Jurkat, Clone E6-1 (cell line): ENCODE measurements at regions not wholly inside any gene's neighbourhood (a gene's known extent, or its start where the extent isn't known, plus 50 kb on each side); places are given as distances from the start of the nearest gene placed in this dataset.

Source experiments
- DNase-seq: peaks from one replicate; pipeline ENCODE4 v3.0.0-alpha.2; 2011; ENCODE audit warnings: low read depth, low spot score
- H3K4me3 ChIP-seq: 2 replicates; pipeline ENCODE4 v1.5.1; 2011; ENCODE audit warnings: mild to moderate bottlenecking, low read length, control low read depth, moderate library complexity

- H3K4me3 ChIP-seq, result no peak overlapping the region
- no peak for DNase-seq
These were observed 817.3 kb upstream of the API5 start for GRCh38 chr11:42494459-42494858.

GRCh38 chr11:42498971-42499370, 812.8 kb upstream of the API5 start:
- DNase-seq, result no peak

GRCh38 chr11:42502151-42502550, 809.6 kb upstream of the API5 start:
- H3K4me3 ChIP-seq, result no peak overlapping the region
- no peak for DNase-seq

More at GRCh38 chr11:42498971-42499370, 812.8 kb upstream of the API5 start:
- H3K4me3 ChIP-seq, result no peak overlapping the region

GRCh38 chr11:42521994-42522393, 789.8 kb upstream of the API5 start:
- H3K4me3 ChIP-seq, result no peak overlapping the region
- no peak for DNase-seq

DNA sequence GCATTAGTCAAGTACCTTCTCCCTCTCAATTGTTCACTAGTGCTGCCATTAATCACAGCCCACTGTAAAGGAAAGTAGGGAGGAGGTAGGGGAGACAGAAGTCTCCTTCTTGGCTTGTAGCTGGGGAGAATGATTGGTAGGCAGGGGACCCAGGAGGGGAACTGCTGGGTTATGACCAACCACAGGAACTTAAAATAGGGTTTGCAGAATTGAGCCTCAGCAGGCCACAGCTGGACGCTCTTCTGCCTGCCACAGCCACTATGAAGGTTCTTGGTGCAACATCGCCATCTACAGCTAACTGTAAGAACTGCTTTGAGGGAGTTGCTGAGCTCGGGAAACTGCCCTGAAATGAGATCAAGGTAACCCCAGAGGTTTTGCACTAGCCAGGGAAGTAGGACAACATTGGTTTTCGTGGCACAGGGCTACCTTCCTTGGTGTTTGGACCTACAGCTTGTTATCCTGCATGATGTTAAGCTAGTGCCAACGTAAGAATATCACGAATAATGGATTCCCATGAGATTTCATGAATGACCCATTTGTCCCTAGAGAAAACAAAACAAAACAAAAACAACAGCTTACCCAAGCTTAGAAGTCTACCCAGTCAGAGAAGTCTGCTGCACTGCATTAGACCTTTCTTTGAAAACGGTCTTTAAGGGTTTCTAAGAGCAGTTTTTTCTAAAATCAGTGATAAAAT, 787.1 kb upstream of the API5 start:
- peak; percentile 35 for DNase-seq
- no peak overlapping the region for H3K4me3 ChIP-seq

GRCh38 chr11:42526426-42526825, 785.4 kb upstream of the API5 start:
- DNase-seq, result no peak
- H3K4me3 ChIP-seq, result no peak overlapping the region

GRCh38 chr11:42528471-42528870, 783.3 kb upstream of the API5 start:
- DNase-seq, result no peak
- no peak overlapping the region for H3K4me3 ChIP-seq

DNA sequence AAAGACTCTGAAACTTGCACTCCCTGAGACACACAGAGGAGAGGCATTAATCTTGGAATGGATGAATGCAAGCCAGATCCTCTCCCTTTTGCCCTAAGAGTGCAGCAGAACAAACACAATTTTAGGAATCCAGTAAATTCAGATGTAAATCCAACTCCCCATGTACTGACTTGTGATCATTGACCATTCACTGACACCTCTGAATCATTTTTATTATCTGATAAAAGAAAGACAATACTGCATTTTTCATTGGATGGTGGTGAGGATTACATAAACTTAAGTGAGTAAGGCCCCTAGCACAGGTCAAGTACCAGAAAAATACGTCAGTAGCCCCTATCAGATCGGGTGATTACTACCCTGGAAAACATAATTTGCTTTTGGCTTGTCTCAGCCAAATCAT, 782.9 kb upstream of the API5 start:
- DNase-seq, result no peak
- H3K4me3 ChIP-seq, result no peak overlapping the region

GRCh38 chr11:42536611-42537360, 775.0 kb upstream of the API5 start:
- DNase-seq, result no peak

DNA sequence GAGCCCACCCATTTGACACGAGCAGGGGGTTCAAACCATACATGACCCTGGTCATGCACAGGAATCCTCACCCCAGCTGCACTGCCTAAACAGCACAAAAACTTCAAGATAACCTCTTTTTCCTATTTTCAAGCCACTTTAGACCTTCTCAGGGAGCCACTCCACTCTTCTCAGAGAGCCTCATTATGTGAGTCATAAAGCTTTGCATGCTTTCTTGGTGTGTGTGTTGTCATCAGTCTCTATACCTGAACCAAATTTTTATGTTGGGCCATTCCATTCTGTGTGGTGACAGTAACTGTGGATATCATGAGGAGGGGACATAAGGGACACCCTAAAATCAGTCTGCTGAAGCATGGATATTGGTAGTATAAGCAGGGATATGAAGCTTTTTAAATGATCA, 769.5 kb upstream of the API5 start:
- no peak overlapping the region for H3K4me3 ChIP-seq
- no peak for DNase-seq

More at GRCh38 chr11:42536611-42537360, 775.0 kb upstream of the API5 start:
- H3K4me3 ChIP-seq, result no peak overlapping the region

GRCh38 chr11:42543844-42544419, 767.9 kb upstream of the API5 start:
- H3K4me3 ChIP-seq, result no peak overlapping the region
- no peak for DNase-seq

GRCh38 chr11:42544726-42545125, 767.1 kb upstream of the API5 start:
- H3K4me3 ChIP-seq, result no peak overlapping the region

GRCh38 chr11:42545954-42546353, 765.8 kb upstream of the API5 start:
- DNase-seq, result no peak
- H3K4me3 ChIP-seq, result no peak overlapping the region

More at GRCh38 chr11:42544726-42545125, 767.1 kb upstream of the API5 start:
- no peak for DNase-seq

DNA sequence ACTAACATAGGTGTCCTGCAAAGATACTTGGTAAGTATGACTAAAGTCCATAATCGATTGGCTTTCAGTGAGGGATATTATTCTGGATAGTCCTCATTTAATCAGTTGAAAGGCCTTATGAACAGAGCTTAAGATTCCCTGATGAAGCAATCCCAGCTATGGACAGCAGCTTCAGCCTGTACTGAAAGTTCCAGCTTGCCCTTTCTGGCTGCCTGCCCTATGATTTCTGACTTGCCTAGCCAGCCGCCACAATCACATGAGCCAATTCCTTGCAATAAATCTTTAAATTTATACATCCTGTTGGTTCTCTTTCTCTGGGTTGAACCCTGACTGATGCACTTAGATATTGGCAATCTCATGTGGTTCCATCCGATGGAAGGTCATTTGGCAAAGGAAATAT, 759.0 kb upstream of the API5 start:
- no peak for DNase-seq
- H3K4me3 ChIP-seq, result no peak overlapping the region

- DNase-seq, result no peak
- H3K4me3 ChIP-seq, result no peak overlapping the region
These were observed 756.6 kb upstream of the API5 start for GRCh38 chr11:42555190-42555589.

GRCh38 chr11:42571131-42571877, 740.5 kb upstream of the API5 start:
- DNase-seq, result peak; percentile 5
- no peak overlapping the region for H3K4me3 ChIP-seq

DNA sequence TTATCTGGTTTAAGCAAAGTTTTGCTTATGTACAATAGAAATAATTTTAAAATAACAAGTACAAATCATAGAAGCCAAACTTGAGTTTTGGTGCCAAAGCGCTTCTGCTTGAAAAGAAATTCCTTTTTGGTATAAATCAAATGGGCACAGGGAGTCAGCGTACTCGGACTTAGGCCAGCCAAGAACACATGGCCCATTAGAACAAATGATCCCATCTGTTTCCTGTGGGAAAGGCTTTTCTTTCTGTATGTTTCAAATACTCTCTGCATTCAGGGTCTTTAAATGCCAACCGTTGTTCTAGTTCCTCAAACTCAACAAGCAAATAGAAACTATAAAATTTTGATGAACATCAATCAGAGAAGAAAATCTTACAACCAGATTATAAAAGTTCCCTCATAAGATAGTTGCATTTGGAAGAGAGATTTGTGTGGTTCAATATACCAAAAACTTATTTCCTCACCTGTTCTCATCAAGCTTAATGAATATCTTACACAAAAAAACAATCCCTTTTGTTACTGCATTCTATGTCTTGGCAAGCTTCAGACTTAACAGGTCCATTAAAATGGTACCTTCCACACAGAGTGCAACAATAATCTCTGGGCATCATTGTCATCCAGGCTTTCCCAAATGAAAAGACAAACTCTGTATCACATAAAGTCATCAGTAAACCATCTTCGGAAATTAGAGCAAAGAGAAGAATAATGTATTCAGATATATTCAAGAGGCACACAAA, 739.8 kb upstream of the API5 start:
- H3K4me3 ChIP-seq, result no peak overlapping the region
- DNase-seq, result no peak

DNA sequence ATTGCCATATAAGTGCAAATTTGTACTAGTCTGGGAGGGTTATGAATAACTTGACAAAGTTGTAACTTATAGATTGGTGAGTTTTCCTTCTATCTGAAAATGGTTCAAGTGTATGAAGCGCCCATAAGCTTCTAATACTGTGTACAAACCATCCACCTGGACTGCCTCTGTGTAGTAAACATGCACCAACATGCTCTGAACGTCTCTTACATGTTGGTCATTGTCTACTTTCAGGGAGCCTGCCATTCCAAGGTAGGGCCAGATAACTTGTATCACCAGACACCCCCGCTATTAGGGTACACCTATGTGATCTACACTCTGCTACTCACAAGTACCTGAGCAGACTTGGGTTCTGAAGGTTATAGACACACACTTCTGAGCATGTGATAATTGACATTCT, 735.5 kb upstream of the API5 start:
- DNase-seq, result no peak
- H3K4me3 ChIP-seq, result no peak overlapping the region

DNA sequence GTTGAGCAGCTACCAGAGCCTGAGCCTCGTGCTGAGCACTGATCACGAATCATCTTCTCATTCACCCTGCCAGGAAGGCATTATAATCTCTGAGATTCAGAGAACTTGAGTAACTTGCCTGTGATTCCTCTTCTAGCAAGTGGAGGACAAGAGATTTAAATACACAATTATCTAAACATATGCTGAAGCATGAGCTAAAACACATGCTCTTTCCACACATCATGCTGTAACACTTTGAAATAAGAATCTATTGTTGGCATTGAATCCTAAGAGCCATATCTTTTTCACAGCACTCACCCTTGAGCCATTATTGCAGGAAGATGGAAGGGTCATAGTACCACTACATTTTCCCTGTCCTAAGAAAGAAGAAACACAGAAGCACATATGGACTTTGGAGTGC, 722.5 kb upstream of the API5 start:
- no peak for DNase-seq
- no peak overlapping the region for H3K4me3 ChIP-seq
